KMS-11 (cell line): ENCODE measurements at regions not wholly inside any gene's neighbourhood (a gene's known extent, or its start where the extent isn't known, plus 50 kb on each side); places are given as distances from the start of the nearest gene placed in this dataset.

ENCODE experiments used
- H2AFZ ChIP-seq: fragments of 200-600 bp; sonication (generic); 2 replicates; pipeline ENCODE4 v1.6.1; 2016; ENCODE audit warnings: antibody characterized with exemption, mixed run types, low read depth
- H3K27ac ChIP-seq: fragments of 200-600 bp; sonication (generic); 2 replicates; pipeline ENCODE4 v1.6.1; 2016; ENCODE audit warnings: mild to moderate bottlenecking, mixed run types
- H3K27me3 ChIP-seq: fragments of 200-600 bp; sonication (generic); 2 replicates; pipeline ENCODE4 v1.6.1; 2017; ENCODE audit warnings: mild to moderate bottlenecking, low read depth, mixed run types, moderate library complexity; ENCODE audit not compliant: insufficient read depth
- H3K36me3 ChIP-seq: fragments of 200-600 bp; sonication (generic); 2 replicates; pipeline ENCODE4 v1.6.1; 2017; ENCODE audit warnings: mild to moderate bottlenecking, mixed run types; ENCODE audit not compliant: insufficient read depth
- H3K4me1 ChIP-seq: fragments of 200-600 bp; sonication (generic); 2 replicates; pipeline ENCODE4 v1.6.1; 2016; ENCODE audit warnings: mild to moderate bottlenecking, low read depth, mixed run types; ENCODE audit not compliant: poor library complexity, severe bottlenecking
- H3K4me2 ChIP-seq: fragments of 200-600 bp; sonication (generic); 2 replicates; pipeline ENCODE4 v1.7.0; 2016; ENCODE audit warnings: mild to moderate bottlenecking, mixed run types
- H3K4me3 ChIP-seq: fragments of 200-600 bp; sonication (generic); IDR thresholded peaks from 2 replicates; pipeline ENCODE4 v1.6.1; 2017; ENCODE audit warnings: low read depth, low read length, mixed read lengths; ENCODE audit not compliant: insufficient read depth
- H3K79me2 ChIP-seq: fragments of 200-600 bp; sonication (generic); 2 replicates; pipeline ENCODE4 v1.6.1; 2016; ENCODE audit warnings: low read depth, mixed run types; ENCODE audit not compliant: insufficient read depth
- H3K9ac ChIP-seq: fragments of 200-600 bp; sonication (generic); 2 replicates; pipeline ENCODE4 v1.6.1; 2016; ENCODE audit warnings: mild to moderate bottlenecking, mixed run types
- H4K20me1 ChIP-seq: fragments of 200-600 bp; sonication (generic); 2 replicates; pipeline ENCODE4 v1.6.1; 2016; ENCODE audit warnings: mild to moderate bottlenecking, mixed run types; ENCODE audit not compliant: insufficient read depth
- CTCF ChIP-seq: fragments of 200-600 bp; sonication (generic); conservative IDR thresholded peaks from 2 replicates; pipeline ENCODE4 v1.6.1; 2017; ENCODE audit warnings: low read depth, mild to moderate bottlenecking, antibody characterized with exemption, low read length, moderate library complexity, mixed read lengths

GRCh38 chr6:43942011-43942442 lies 172.0 kb downstream of the VEGFA start:
- Histone ChIP-seq H2AFZ (no peak overlapping the region), H3K9ac (no peak overlapping the region)

GRCh38 chr6:43941174-43941573 lies 171.2 kb downstream of the VEGFA start:
- no peak overlapping the region for H2AFZ ChIP-seq
- H3K4me3 ChIP-seq: no peak overlapping the region
- H3K27ac ChIP-seq: no peak overlapping the region
- H4K20me1 ChIP-seq: no peaks in the 10 kb centered on the region
- H3K9ac ChIP-seq: no peak overlapping the region
- no peaks in the 10 kb centered on the region for H3K4me1 ChIP-seq
- no peaks in the 10 kb centered on the region for H3K79me2 ChIP-seq
- TF ChIP-seq CTCF: no peak
- no peak overlapping the region for H3K4me2 ChIP-seq
- no peaks in the 10 kb centered on the region for H3K27me3 ChIP-seq
- H3K36me3 ChIP-seq: no peaks in the 10 kb centered on the region

More at GRCh38 chr6:43942011-43942442, 172.0 kb downstream of the VEGFA start:
- no peak for TF ChIP-seq CTCF
- H3K79me2 ChIP-seq: no peaks in the 10 kb centered on the region
- no peak overlapping the region for H3K4me2 ChIP-seq
- H4K20me1 ChIP-seq: no peaks in the 10 kb centered on the region
- no peaks in the 10 kb centered on the region for H3K4me1 ChIP-seq
- H3K4me3 ChIP-seq: no peak overlapping the region
- no peaks in the 10 kb centered on the region for H3K27me3 ChIP-seq
- H3K36me3 ChIP-seq: no peaks in the 10 kb centered on the region
- no peak overlapping the region for H3K27ac ChIP-seq

- TF ChIP-seq CTCF: no peak
- H3K4me3 ChIP-seq: no peak overlapping the region
- H2AFZ ChIP-seq: no peak overlapping the region
- no peaks in the 10 kb centered on the region for H3K4me1 ChIP-seq
- no peaks in the 10 kb centered on the region for H3K79me2 ChIP-seq
- H4K20me1 ChIP-seq: no peaks in the 10 kb centered on the region
- no peak overlapping the region for H3K4me2 ChIP-seq
- no peaks in the 10 kb centered on the region for H3K36me3 ChIP-seq
- H3K27ac ChIP-seq: no peak overlapping the region
- H3K27me3 ChIP-seq: no peaks in the 10 kb centered on the region
- no peak overlapping the region for H3K9ac ChIP-seq
Observed at GRCh38 chr6:43940393-43941087, 170.5 kb downstream of the VEGFA start.

- no peaks in the 10 kb centered on the region for H3K27me3 ChIP-seq
- no peaks in the 10 kb centered on the region for H4K20me1 ChIP-seq
- no peak overlapping the region for H2AFZ ChIP-seq
- H3K4me3 ChIP-seq: no peak overlapping the region
- H3K36me3 ChIP-seq: no peaks in the 10 kb centered on the region
- TF ChIP-seq CTCF: no peak
- H3K4me2 ChIP-seq: no peak overlapping the region
- no peaks in the 10 kb centered on the region for H3K79me2 ChIP-seq
- no peaks in the 10 kb centered on the region for H3K4me1 ChIP-seq
- H3K9ac ChIP-seq: no peak overlapping the region
- no peak overlapping the region for H3K27ac ChIP-seq
Observed at GRCh38 chr6:43940071-43940392, 170.0 kb downstream of the VEGFA start.
